Germinal center (tissue), 1 donor: ENCODE measurements at regions not wholly inside any gene's neighbourhood (a gene's known extent, or its start where the extent isn't known, plus 50 kb on each side); places are given as distances from the start of the nearest gene placed in this dataset.

ENCODE experiments used
- DNase-seq: peaks from one replicate; pipeline ENCODE4 v3.0.0; 2012; ENCODE audit warnings: mixed read lengths, low spot score

DNA sequence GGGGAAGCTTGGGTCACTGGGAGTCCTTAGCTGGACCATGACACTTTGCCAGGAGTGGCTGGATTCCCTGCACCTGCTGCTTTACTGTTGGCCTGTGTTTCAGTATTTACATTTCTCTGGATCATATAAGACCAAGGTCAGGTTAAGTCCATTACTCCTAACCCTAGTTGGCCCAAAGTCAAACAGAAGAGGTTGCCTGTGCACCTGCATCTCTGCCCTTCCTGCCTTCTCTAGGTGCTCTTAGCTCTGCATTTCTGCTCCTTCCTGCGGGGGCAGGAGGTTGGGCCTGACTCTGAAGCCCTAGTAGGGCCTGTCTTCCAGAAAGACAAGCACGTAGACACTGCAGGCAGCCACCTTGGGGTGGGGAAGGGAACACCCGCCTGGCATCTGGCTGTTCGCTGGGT lies 124.3 kb downstream of the RPLP1 start:
- DNase-seq: no peak

- DNase-seq: no peak
Measured at GRCh38 chr15:69577397-69577796, 124.8 kb downstream of the RPLP1 start.

DNA sequence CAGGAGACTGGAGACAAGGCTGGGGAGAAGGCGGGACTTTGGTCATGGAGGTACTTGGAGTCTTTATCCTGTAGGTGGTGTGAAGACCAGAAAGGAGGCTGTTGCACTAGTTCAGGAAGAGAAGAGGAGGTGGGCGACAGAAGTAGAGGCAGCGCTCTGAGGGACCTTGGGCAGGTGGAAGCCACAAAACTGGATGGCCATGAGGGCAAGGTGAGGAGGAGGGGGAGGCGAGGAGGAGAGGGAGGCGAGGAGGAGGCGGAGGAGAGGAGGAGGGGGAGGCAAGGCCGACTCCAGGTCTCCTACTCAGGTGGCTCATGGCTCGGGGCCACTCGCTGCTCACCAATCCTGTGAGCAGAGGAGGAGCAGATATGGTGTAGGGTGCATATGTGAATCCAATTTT lies 125.6 kb downstream of the RPLP1 start:
- DNase-seq: no peak

- DNase-seq: no peak
Measured at GRCh38 chr15:69578787-69579583, 126.4 kb downstream of the RPLP1 start.

- DNase-seq: no peak
Measured at GRCh38 chr15:69579950-69580618, 127.5 kb downstream of the RPLP1 start.

DNA sequence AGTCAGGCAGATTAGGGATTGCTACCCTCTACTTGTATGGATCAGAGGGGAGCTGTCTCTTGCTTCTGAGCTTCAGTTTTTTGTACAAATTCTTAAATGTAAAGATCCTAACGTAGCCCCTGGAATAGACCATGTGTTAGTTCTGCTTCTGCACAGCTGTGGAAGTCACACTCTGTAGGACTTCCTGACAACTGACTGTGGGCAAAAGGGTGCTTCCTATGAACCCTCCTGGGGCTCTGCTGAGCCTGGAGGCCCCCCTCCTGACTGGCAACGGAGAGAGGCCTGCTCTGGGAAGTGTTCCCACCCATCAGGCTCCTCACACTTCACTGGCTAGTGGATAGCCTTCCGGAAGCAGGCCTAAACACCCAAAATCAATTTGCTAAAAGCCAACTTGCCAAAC lies 131.0 kb downstream of the RPLP1 start:
- peak; percentile 20 for DNase-seq

GRCh38 chr15:69585937-69586336 lies 133.3 kb downstream of the RPLP1 start:
- DNase-seq: no peak

GRCh38 chr15:69586721-69587120 lies 134.1 kb downstream of the RPLP1 start:
- DNase-seq: no peak

DNA sequence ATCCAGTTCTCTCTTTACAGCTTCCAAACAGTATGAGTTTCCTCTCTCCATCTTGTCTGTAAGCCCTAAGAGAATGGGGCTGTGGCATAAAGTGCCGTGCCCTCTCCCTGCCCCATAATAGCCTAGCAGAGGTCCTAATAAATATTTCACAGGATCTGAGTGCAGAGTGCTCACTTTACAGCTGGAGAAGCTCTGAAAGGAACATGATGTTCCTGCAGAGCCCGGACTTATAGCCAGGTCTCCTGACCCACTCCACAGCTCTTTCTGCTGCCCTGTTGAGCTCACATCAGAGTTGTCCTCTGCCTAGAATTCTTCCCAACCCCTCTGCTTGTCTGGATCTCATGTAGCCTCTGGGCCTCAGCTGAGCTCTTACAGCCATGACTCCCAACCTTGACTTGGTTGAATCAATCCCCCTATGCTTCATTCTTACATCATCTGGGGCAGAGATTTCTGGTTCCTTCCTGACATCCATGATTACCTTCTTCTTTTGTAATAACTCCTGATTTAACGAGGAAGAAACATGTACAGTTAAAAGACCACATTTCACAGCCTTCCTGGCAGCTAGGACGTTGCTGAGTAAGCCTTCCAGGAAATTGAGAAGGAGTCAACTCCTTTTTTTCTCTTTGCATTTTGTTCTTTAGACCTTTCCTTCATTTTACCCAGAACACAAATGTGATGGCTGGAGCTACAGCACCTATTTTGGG lies 135.3 kb downstream of the RPLP1 start:
- no peak for DNase-seq

DNA sequence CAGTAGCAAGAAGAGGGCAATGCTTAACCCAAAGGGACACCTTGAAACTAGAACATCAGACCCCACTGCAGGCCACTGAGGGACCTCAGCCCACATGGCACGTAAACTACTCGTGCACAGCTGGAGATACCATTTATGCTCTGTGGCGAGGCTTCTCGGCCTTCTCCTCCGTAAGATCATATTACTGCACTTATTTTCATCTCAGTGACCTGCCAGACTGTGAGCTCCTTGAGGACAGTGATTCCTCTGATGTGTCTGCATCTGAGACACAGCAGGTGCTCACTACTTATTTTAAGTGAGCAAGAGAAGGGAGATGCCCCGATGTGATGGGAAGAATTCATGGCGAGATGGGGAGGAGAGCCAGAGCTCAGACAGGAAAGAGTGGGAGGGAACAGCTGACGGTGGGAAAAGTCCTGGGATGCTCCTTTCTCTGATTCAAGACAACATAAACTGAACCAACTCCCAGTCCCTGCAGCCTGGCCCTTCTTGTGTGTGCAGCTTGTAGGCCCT lies 137.6 kb downstream of the RPLP1 start:
- no peak for DNase-seq

DNA sequence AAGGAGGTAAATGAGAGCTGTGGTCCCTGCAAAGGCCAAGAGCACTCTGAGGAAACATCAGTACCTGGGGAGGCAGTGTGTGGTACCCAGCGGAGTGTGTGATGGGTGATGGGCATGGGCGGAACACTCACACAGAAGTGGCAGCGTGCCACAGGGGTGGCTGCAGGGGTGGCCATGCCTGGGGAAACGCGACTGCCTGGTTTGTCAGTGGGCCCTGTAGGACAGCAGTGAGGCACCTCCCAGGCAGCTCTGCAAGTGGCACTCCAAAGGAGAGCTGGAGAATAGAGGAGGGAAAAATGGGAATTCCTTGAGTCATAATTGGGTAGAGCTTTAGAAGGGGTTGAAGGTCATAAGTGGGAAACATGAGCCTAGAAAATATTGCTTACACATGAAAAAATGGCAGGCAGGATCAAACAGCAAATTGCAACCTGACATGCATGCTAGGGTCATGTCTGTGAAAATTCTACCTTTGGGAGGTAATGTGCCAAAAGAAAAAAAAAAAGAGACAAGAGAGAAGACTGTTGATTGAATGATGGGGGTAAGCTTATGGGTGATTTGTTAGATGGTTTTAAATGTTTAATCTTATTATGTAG lies 138.4 kb downstream of the RPLP1 start:
- DNase-seq: no peak

- no peak for DNase-seq
Measured at GRCh38 chr15:69591905-69592508, 139.4 kb downstream of the RPLP1 start.

DNA sequence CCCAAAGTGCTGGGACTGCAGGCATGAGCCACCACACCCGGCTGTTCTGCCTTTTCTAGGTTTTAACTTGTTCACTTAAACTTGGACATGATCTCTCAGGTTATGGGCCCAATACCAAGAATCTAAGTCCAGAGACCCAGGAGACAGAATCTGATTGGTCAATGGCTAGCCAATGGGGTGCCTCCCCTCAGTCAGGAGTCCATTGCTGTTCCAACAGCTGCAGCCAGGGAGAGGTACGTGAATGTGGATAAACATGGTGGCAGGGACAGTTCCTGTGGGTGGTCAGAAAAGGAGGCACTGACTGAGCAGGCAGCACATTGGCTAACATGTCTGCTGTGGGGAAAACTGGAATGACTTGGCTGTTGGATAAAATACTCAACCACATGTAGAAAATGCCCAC lies 140.3 kb downstream of the RPLP1 start:
- no peak for DNase-seq

GRCh38 chr15:69593488-69593887 lies 140.9 kb downstream of the RPLP1 start:
- DNase-seq: no peak

DNA sequence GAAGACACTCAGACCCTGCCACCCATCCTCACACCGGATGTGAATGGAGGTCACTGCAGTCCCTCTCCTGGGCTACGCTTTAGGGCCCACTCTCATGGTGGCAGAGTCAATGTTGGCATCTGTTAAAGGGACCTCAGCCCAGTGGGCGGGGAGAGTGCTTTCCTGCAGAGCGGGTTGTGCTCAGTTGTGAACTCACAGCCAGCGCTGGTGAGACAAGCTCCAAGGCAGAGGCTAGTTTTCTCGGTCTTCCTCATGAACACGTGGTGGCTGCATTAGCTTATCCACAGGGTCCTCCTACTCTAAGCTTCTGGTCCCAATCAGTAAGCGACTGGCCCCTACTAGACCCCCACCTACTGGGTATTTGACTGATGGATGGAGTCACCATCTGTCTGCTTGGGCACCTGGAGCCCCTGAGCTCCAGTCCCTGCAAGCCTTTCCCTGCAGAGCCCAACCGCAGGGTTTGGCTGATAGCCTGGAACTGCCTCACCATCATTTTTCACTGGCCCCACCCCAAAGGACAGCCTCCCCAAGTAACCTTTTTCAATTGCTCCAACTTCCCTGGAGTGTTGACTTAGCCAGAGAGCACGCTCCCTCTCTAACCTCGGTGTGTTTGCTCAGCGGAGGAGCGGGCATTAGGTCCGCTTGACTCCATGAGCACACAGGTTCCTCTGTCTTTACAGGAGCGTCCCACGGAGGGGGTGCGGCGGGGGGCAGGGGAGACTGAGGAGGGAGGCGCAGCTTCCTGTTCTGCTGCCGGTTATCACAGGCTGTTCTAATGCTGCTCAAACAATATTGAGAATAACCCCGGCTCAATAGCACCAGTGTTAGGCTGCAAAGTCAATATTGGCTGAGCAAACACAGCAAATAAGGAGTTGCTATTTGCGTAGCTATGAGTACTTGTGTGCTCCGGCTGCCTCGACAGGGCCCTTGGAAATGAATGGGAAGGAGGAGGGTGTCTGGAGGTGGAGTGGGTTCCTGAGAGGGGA lies 141.7 kb downstream of the RPLP1 start:
- no peak for DNase-seq

DNA sequence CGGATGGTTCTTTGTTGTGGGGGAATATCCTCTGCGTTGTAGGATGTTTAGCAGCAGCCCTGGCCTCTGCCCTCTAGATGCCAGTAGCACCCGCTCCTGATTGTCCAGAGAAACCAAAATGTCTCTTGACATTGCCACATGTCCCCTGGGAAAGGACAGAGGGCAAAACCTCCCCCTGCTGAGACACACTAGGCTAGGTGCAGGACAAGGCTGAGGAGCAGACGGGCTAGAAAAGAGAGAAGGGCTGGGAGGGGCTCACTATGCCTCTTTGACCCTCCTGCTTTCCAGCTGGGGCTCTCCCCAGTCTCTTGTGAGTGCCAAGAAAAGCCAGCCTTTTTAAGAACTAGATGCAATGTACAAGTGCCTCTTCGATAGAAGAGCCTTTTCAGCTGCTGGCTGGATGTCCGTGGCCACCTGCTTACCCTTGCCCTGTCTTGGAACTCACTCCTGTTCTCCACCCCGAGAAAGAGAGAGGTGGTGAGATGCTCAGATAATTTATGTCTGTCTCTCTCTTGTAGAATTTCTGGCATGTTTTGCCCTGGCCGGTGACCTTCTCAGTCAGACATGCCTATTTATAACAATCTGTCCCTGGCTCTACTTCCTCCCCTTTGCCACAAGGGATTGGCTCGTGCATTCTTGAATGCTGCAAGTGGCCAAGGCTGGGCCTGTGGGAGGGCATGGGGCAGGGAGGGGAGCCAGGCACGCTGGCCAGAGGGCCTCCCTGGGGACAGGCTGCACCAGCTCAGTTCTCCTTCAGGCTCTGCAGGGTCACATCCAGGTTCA lies 142.6 kb downstream of the RPLP1 start:
- DNase-seq: no peak

DNA sequence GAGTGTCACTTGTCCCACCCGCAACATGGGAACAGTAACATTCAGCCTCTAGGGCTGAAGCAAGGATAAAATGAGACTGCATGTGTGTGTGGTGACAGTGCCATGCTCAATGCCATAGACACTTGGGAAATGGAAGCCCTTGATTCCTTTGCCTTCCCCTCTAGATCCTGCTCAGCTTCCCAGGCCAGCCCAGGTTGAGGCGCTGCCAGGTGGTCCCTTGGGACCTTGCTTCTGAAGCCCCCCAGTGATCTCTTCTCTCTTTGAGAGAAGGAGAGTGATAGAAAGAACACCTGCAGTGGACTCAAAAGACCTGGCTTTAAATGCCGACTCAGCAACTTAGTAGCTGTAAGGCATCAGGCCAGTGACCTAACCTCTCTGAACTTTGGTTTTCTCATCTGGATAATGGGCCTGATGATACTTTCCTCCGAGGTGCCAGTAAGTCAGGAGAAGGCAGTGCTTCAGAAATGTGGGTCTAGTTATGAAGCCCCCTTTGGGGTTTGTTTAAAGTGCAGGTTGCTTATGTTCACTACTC lies 144.5 kb downstream of the RPLP1 start:
- no peak for DNase-seq

DNA sequence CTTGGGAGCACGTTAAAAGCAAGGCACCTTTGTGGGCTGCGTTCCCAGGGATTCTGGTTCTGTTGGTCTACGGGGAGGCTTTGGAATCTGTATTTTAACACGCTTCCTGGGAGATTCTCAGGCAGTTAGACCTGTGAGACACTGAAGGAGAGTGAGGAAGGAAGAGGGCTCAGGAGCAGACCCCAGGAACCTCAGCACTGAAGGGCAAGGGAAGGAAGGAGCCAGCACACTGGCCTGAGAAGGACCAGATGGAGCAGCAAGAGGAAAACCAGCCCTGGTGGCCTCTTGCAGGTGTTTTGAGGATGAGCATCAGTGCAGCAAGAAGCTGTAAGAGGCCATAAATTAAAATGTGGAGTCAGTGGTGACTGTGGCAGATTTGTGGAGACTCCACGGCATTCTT lies 146.7 kb downstream of the RPLP1 start:
- no peak for DNase-seq

DNA sequence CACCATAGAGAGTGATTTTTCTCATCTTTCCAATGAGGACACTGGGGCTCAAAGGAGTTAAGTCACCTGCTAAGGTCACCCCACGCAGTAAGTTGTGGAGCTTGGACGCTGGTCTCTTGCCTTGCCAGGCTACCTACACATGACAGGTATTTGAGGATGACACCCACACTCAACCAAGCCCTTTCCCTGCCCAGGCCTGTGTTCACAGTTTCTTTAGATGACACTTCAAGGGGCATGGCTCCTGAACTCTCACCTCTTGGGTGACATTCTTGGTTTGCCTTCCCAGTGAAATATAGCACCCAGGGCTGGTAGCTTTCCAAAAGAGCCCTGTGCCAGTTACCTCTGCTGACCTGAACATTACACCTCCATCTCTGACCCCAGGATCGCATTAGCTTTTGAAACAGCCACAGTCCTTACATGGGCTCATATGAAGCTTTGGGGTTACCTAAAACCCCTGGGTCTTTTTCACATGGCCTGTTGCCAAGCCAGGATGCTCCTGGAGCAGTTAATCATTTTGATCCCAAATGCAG lies 148.0 kb downstream of the RPLP1 start:
- DNase-seq: no peak
